Suppressor macrophage treated with lipopolysaccharide for 4 hours (primary cell): ENCODE measurements at regions not wholly inside any gene's neighbourhood (a gene's known extent, or its start where the extent isn't known, plus 50 kb on each side); places are given as distances from the start of the nearest gene placed in this dataset.
"Not testable (repeated sequence)": the region's sequence is repeated elsewhere in the genome, so short reads cannot be mapped to it uniquely, and the experiment has no call there.

Experiments
- DNase-seq: peaks from one replicate; pipeline ENCODE4 v3.0.0-alpha.2; 2020

GRCh38 chr7:41463770-41464470 is 239.0 kb downstream of the INHBA start:
- DNase-seq = no peak

- DNase-seq = peak; percentile 59
Measured at GRCh38 chr7:41459623-41460261, 243.1 kb downstream of the INHBA start.

- DNase-seq = peak; percentile 43
Measured at GRCh38 chr7:41459183-41459582, 243.7 kb downstream of the INHBA start.

GRCh38 chr7:41457832-41458437 is 245.0 kb downstream of the INHBA start:
- DNase-seq = no peak

- no peak for DNase-seq
Measured at GRCh38 chr7:41451826-41452225, 251.1 kb downstream of the INHBA start.

GRCh38 chr7:41449694-41450093 is 253.2 kb downstream of the INHBA start:
- no peak for DNase-seq

GRCh38 chr7:41449286-41449685 is 253.6 kb downstream of the INHBA start:
- DNase-seq = no peak

- no peak for DNase-seq
Measured at GRCh38 chr7:41448104-41448503, 254.8 kb downstream of the INHBA start.

GRCh38 chr7:41447450-41448042 is 255.3 kb downstream of the INHBA start:
- no peak for DNase-seq

GRCh38 chr7:41446606-41447449 is 256.1 kb downstream of the INHBA start:
- no peak for DNase-seq

- DNase-seq = no peak
Measured at GRCh38 chr7:41445946-41446345, 256.9 kb downstream of the INHBA start.

- no peak for DNase-seq
Measured at GRCh38 chr7:41445432-41445831, 257.5 kb downstream of the INHBA start.

- no peak for DNase-seq
Measured at GRCh38 chr7:41439515-41439879, 263.4 kb downstream of the INHBA start.

GRCh38 chr7:41438705-41439514 is 264.0 kb downstream of the INHBA start:
- DNase-seq = no peak

GRCh38 chr7:41437257-41438196 is 265.4 kb downstream of the INHBA start:
- no peak for DNase-seq

GRCh38 chr7:41436139-41436538 is 266.8 kb downstream of the INHBA start:
- no peak for DNase-seq

GRCh38 chr7:41435020-41435419 is 267.9 kb downstream of the INHBA start:
- not testable (repeated sequence) for DNase-seq

GRCh38 chr7:41431671-41432070 is 271.2 kb downstream of the INHBA start:
- no peak for DNase-seq

GRCh38 chr7:41428381-41428780 is 274.5 kb downstream of the INHBA start:
- DNase-seq = no peak

- DNase-seq = no peak
Measured at GRCh38 chr7:41425926-41426325, 277.0 kb downstream of the INHBA start.

GRCh38 chr7:41421056-41421455 is 281.8 kb downstream of the INHBA start:
- no peak for DNase-seq
